ENCODE measurements at regions not wholly inside any gene's neighbourhood (a gene's known extent, or its start where the extent isn't known, plus 50 kb on each side); places are given as distances from the start of the nearest gene placed in this dataset.

DNA sequence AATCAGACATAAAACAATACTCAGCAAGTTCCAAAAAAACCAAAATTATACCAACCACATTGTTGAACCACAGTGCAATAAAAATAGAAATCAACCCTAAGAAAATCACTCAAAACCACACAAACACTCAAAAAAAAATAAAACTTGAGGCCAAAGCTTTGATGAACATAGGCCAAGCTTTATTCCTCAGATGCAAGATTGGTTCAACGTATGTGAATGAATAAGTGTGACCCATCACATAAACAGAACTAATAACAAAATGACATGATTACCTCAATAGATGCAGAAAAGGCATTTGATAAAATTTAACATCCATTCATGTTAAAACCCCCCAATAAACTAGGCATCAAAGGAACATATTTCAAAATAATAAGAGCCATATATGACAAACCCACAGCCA lies 506.1 kb upstream of the FZD8 start:
- Mint-ChIP-seq H3K4me1 (ENCODE audit: low read depth) (no peaks in the 10 kb centered on the region), H3K27ac (no peak overlapping the region), H3K4me3 (no peak overlapping the region), H3K9me3 (peaks cover 14% of the 10 kb centered on the region), H3K27me3 (no peaks in the 10 kb centered on the region), H3K36me3 (no peaks in the 10 kb centered on the region)
- DNase-seq = no peak
- intact Hi-C loops (cut with micrococcal nuclease) = no loop called here
- POLR2A ChIA-PET = no interaction called here
- CTCF ChIA-PET = no interaction called here

DNA sequence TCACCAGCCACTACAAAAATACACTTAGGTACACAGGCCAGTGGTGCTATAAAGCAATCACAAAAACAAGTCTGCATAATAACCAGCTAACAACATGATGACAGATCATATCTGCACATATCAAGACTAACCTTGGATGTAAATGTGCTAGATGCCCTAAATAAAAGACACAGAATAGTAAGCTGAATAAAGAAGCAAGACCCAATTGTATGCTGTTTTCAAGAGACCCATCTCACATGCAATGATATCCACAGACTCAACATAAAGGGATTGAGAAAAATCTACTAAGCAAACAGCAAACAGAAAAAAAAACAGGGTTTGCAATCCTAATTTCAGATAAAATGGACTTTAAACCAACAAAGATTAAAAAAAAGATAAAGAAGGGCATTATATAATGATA lies 505.4 kb upstream of the FZD8 start:
- Mint-ChIP-seq H3K27me3 (no peaks in the 10 kb centered on the region), H3K4me3 (no peak overlapping the region), H3K27ac (no peak overlapping the region), H3K9me3 (peaks cover 14% of the 10 kb centered on the region), H3K4me1 (ENCODE audit: low read depth) (no peaks in the 10 kb centered on the region), H3K36me3 (no peaks in the 10 kb centered on the region)
- POLR2A ChIA-PET = no interaction called here
- intact Hi-C loops (cut with micrococcal nuclease) = no loop called here
- DNase-seq = no peak
- CTCF ChIA-PET = no interaction called here

DNA sequence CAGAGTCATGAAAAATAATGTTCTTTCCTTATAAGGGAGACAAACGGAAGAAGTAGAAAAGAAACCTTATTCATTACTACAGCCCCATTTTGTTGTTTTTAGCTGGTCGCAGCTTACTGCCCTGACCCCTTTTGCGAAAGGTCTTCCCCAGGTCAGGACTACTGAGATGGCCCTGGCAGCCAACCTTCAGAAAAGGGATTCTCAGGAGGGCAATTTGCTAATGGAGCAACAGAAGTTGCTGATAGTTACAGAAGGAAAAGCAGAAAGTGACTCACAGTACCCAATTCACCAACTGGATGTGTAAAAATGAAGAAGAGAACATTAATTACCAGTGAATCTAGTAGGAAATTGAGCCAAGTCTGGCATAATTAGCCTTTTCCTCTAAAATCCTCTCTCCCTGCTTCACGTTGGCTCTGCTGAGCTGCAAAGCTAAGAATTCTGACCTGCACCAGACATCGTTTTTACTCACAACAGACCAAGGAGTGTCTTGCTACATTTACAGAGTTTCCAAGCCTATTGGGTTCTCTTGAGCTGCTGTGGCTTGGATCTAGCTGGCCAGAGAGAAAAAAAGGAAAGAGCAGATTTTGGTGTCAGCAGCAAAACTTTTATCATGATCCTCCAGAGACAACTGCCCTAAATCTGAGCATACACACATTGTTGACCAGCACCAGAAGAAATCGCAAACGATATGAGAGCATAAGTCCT lies 499.9 kb upstream of the FZD8 start:
- no peak for DNase-seq
- intact Hi-C loops (cut with micrococcal nuclease) = no loop called here

DNA sequence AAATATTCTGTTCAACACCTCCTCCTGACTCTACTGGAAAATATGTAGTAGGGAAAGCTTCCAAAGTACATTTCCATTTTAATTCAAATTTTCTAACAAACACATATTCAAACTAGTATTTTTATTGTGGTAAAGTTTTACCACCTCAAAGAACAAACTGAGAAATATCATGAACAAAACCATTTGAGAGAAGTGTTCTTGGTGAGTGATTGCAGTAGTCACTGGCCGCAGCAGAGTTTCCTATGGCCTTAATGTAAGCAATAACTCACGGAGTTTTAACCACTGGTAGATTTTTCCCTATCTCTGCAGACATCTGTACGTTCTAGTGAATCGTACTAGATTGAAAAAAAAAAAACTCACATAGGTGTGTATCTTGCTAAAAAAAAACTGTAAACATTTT lies 487.0 kb upstream of the FZD8 start:
- no peak for DNase-seq
- ChIA-PET CTCF (no interaction called here), POLR2A (no interaction called here)
- Mint-ChIP-seq H3K4me1 (ENCODE audit: low read depth) (no peaks in the 10 kb centered on the region), H3K36me3 (no peaks in the 10 kb centered on the region), H3K27ac (no peak overlapping the region), H3K4me3 (no peak overlapping the region), H3K9me3 (peaks cover 11% of the 10 kb centered on the region), H3K27me3 (no peaks in the 10 kb centered on the region)
- intact Hi-C loops (cut with micrococcal nuclease) = no loop called here

More for the DNA sequence above, 499.9 kb upstream of the FZD8 start:
- Mint-ChIP-seq H3K27ac (no peak overlapping the region), H3K4me1 (ENCODE audit: low read depth) (no peaks in the 10 kb centered on the region), H3K36me3 (no peaks in the 10 kb centered on the region), H3K9me3 (peaks cover 11% of the 10 kb centered on the region), H3K4me3 (no peak overlapping the region), H3K27me3 (no peaks in the 10 kb centered on the region)
- ChIA-PET POLR2A (no interaction called here), CTCF (no interaction called here)

DNA sequence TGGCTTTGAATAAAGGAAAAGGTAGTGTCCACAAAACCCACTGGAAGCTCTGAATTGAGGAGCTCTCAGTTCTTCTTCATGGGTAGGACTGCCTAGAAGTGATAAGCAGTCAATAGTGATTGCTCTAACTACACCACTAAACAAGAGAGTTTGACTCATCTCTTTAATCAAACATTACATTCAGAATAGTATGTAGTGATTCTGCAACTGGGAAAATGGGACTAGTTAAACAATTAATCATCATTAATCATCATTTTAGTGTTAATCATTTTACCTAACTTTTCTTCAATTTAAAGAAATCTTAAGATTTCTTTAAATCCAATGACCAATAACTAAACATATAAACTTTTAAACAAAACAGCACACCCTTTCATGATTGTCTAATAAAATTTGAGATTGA lies 484.0 kb upstream of the FZD8 start:
- DNase-seq = no peak
- Mint-ChIP-seq H3K4me3 (no peak overlapping the region), H3K27me3 (no peaks in the 10 kb centered on the region), H3K36me3 (no peaks in the 10 kb centered on the region), H3K9me3 (peaks cover 15% of the 10 kb centered on the region), H3K4me1 (ENCODE audit: low read depth) (no peaks in the 10 kb centered on the region), H3K27ac (no peak overlapping the region)
- CTCF ChIA-PET = no interaction called here
- intact Hi-C loops (cut with micrococcal nuclease) = no loop called here
- POLR2A ChIA-PET = no interaction called here

GRCh38 chr10:36119455-36119854 lies 477.4 kb upstream of the FZD8 start:
- H3K4me1 Mint-ChIP-seq (ENCODE audit: low read depth) = no peaks in the 10 kb centered on the region
- H3K36me3 Mint-ChIP-seq = no peaks in the 10 kb centered on the region
- H3K27me3 Mint-ChIP-seq = no peaks in the 10 kb centered on the region
- ChIA-PET CTCF (no interaction called here), POLR2A (no interaction called here)
- H3K27ac Mint-ChIP-seq = no peak overlapping the region
- peaks cover 20% of the 10 kb centered on the region for H3K9me3 Mint-ChIP-seq
- H3K4me3 Mint-ChIP-seq = no peak overlapping the region
- intact Hi-C loops (cut with micrococcal nuclease) = no loop called here
- no peak for DNase-seq

- no peaks in the 10 kb centered on the region for H3K27me3 Mint-ChIP-seq
- H3K36me3 Mint-ChIP-seq = no peaks in the 10 kb centered on the region
- ChIA-PET POLR2A (no interaction called here), CTCF (no interaction called here)
- DNase-seq = no peak
- no peaks in the 10 kb centered on the region for H3K4me1 Mint-ChIP-seq (ENCODE audit: low read depth)
- no peak overlapping the region for H3K27ac Mint-ChIP-seq
- peaks cover 10% of the 10 kb centered on the region for H3K9me3 Mint-ChIP-seq
- H3K4me3 Mint-ChIP-seq = no peak overlapping the region
- intact Hi-C loops (cut with micrococcal nuclease) = no loop called here
These were observed 476.2 kb upstream of the FZD8 start for GRCh38 chr10:36118314-36118713.

- intact Hi-C loops (cut with micrococcal nuclease) = no loop called here
- Mint-ChIP-seq H3K4me1 (ENCODE audit: low read depth) (no peaks in the 10 kb centered on the region), H3K27me3 (no peaks in the 10 kb centered on the region), H3K9me3 (peaks cover 7% of the 10 kb centered on the region), H3K27ac (no peak overlapping the region), H3K36me3 (no peaks in the 10 kb centered on the region), H3K4me3 (no peak overlapping the region)
- DNase-seq = no peak
- POLR2A ChIA-PET = no interaction called here
- CTCF ChIA-PET = no interaction called here
These were observed 475.8 kb upstream of the FZD8 start for GRCh38 chr10:36117890-36118289.

GRCh38 chr10:36117231-36117630 lies 475.1 kb upstream of the FZD8 start:
- DNase-seq = no peak
- no peaks in the 10 kb centered on the region for H3K36me3 Mint-ChIP-seq
- no peak overlapping the region for H3K4me3 Mint-ChIP-seq
- intact Hi-C loops (cut with micrococcal nuclease) = no loop called here
- ChIA-PET POLR2A (no interaction called here), CTCF (no interaction called here)
- no peaks in the 10 kb centered on the region for H3K4me1 Mint-ChIP-seq (ENCODE audit: low read depth)
- no peak overlapping the region for H3K27ac Mint-ChIP-seq
- peaks cover 7% of the 10 kb centered on the region for H3K9me3 Mint-ChIP-seq
- no peaks in the 10 kb centered on the region for H3K27me3 Mint-ChIP-seq

- intact Hi-C loops (cut with micrococcal nuclease) = no loop called here
- H3K4me3 Mint-ChIP-seq = no peak overlapping the region
- no peaks in the 10 kb centered on the region for H3K4me1 Mint-ChIP-seq (ENCODE audit: low read depth)
- DNase-seq = no peak
- H3K27me3 Mint-ChIP-seq = no peaks in the 10 kb centered on the region
- CTCF ChIA-PET = no interaction called here
- no peaks in the 10 kb centered on the region for H3K36me3 Mint-ChIP-seq
- peaks cover 7% of the 10 kb centered on the region for H3K9me3 Mint-ChIP-seq
- POLR2A ChIA-PET = no interaction called here
- no peak overlapping the region for H3K27ac Mint-ChIP-seq
These were observed 474.6 kb upstream of the FZD8 start for GRCh38 chr10:36116731-36117130.

GRCh38 chr10:36116040-36116439 lies 473.9 kb upstream of the FZD8 start:
- CTCF ChIA-PET = no interaction called here
- POLR2A ChIA-PET = no interaction called here

GRCh38 chr10:36115364-36115763 lies 473.3 kb upstream of the FZD8 start:
- Mint-ChIP-seq H3K27ac (no peak overlapping the region), H3K4me3 (no peak overlapping the region), H3K36me3 (no peaks in the 10 kb centered on the region), H3K4me1 (ENCODE audit: low read depth) (no peaks in the 10 kb centered on the region), H3K9me3 (peaks cover 7% of the 10 kb centered on the region), H3K27me3 (no peaks in the 10 kb centered on the region)
- POLR2A ChIA-PET = no interaction called here
- DNase-seq = no peak
- CTCF ChIA-PET = no interaction called here
- intact Hi-C loops (cut with micrococcal nuclease) = no loop called here

More at GRCh38 chr10:36116040-36116439, 473.9 kb upstream of the FZD8 start:
- Mint-ChIP-seq H3K27ac (no peak overlapping the region), H3K4me1 (ENCODE audit: low read depth) (no peaks in the 10 kb centered on the region), H3K9me3 (peaks cover 7% of the 10 kb centered on the region), H3K27me3 (no peaks in the 10 kb centered on the region), H3K36me3 (no peaks in the 10 kb centered on the region), H3K4me3 (no peak overlapping the region)
- DNase-seq = no peak
- intact Hi-C loops (cut with micrococcal nuclease) = no loop called here

- H3K9me3 Mint-ChIP-seq = peaks cover 5% of the 10 kb centered on the region
- no peaks in the 10 kb centered on the region for H3K36me3 Mint-ChIP-seq
- intact Hi-C loops (cut with micrococcal nuclease) = no loop called here
- H3K4me3 Mint-ChIP-seq = no peak overlapping the region
- POLR2A ChIA-PET = no interaction called here
- no peaks in the 10 kb centered on the region for H3K27me3 Mint-ChIP-seq
- CTCF ChIA-PET = no interaction called here
- no peak overlapping the region for H3K27ac Mint-ChIP-seq
- no peaks in the 10 kb centered on the region for H3K4me1 Mint-ChIP-seq (ENCODE audit: low read depth)
- no peak for DNase-seq
These were observed 472.8 kb upstream of the FZD8 start for GRCh38 chr10:36114913-36115312.

GRCh38 chr10:36114141-36114540 lies 472.0 kb upstream of the FZD8 start:
- ChIA-PET CTCF (no interaction called here), POLR2A (no interaction called here)
- Mint-ChIP-seq H3K27ac (no peak overlapping the region), H3K9me3 (peaks cover 5% of the 10 kb centered on the region), H3K36me3 (no peaks in the 10 kb centered on the region), H3K27me3 (no peaks in the 10 kb centered on the region), H3K4me1 (ENCODE audit: low read depth) (no peaks in the 10 kb centered on the region), H3K4me3 (no peak overlapping the region)
- no peak for DNase-seq
- intact Hi-C loops (cut with micrococcal nuclease) = no loop called here

Measured in activated CD4-positive, alpha-beta memory T cell treated with anti-CD3 and anti-CD28 coated beads for 36 hours (primary cell).